Fibroblast of lung (primary cell): ENCODE measurements at regions not wholly inside any gene's neighbourhood (a gene's known extent, or its start where the extent isn't known, plus 50 kb on each side); places are given as distances from the start of the nearest gene placed in this dataset.
"Not testable (repeated sequence)": the region's sequence is repeated elsewhere in the genome, so short reads cannot be mapped to it uniquely, and the experiment has no call there.

Experiments
- DNase-seq, 2 donors: peaks; one replicate each; pipeline versions ENCODE4 v3.0.0 to v3.0.0-alpha.2; 2010; ENCODE audit warnings: low read depth in 2 of 2
- H2AFZ ChIP-seq: 2 replicates; pipeline ENCODE4 v1.5.1; 2012; ENCODE audit warnings: low read length, control low read depth, inconsistent platforms
- H3K27ac ChIP-seq: 2 replicates; pipeline ENCODE4 v1.5.1; 2011; ENCODE audit warnings: low read length, control low read depth; ENCODE audit not compliant: insufficient read depth
- H3K27me3 ChIP-seq: 2 replicates; pipeline ENCODE4 v1.5.1; 2011; ENCODE audit warnings: mild to moderate bottlenecking, low read length; ENCODE audit not compliant: control insufficient read depth, insufficient read depth
- H3K36me3 ChIP-seq: 2 replicates; pipeline ENCODE4 v1.5.1; 2011; ENCODE audit warnings: low read length; ENCODE audit not compliant: control insufficient read depth, insufficient read depth
- H3K4me1 ChIP-seq: 2 replicates; pipeline ENCODE4 v1.5.1; 2011; ENCODE audit warnings: low read length; ENCODE audit not compliant: control insufficient read depth, insufficient read depth; ENCODE audit errors: extremely low read depth
- H3K4me2 ChIP-seq: 2 replicates; pipeline ENCODE4 v1.5.1; 2011; ENCODE audit warnings: low read length, control low read depth; ENCODE audit not compliant: insufficient read depth; ENCODE audit errors: extremely low read depth
- H3K4me3 ChIP-seq, 4 experiments: fragments of 200-600 bp in 1 of 4; sonication (generic) in 1 of 4; replicated peaks in 1 of 4; 2 replicates each; pipeline ENCODE4 v1.5.1; 2011 to 2016; ENCODE audit warnings: low read length in 4 of 4, low read depth in 3 of 4, mild to moderate bottlenecking in 3 of 4, control low read depth in 2 of 4, inconsistent platforms in 1 of 4, mixed read lengths in 1 of 4; ENCODE audit not compliant: insufficient read depth in 1 of 4; ENCODE audit errors: control extremely low read depth in 1 of 4
- H3K79me2 ChIP-seq: 2 replicates; pipeline ENCODE4 v1.5.1; 2012; ENCODE audit warnings: mild to moderate bottlenecking, low read length, inconsistent platforms; ENCODE audit not compliant: control insufficient read depth, insufficient read depth
- H3K9ac ChIP-seq: 2 replicates; pipeline ENCODE4 v1.5.1; 2011; ENCODE audit warnings: mild to moderate bottlenecking, low read length, control low read depth; ENCODE audit not compliant: insufficient read depth
- H3K9me3 ChIP-seq: 2 replicates; pipeline ENCODE4 v1.5.1; 2012; ENCODE audit warnings: low read depth, low read length; ENCODE audit not compliant: control insufficient read depth, insufficient read depth
- H4K20me1 ChIP-seq: 2 replicates; pipeline ENCODE4 v1.5.1; 2011; ENCODE audit warnings: low read length; ENCODE audit not compliant: control insufficient read depth, insufficient read depth; ENCODE audit errors: extremely low read depth
- CTCF ChIP-seq, 2 donors: IDR thresholded peaks in 1 of 2; conservative IDR thresholded peaks in 1 of 2; 1 replicate in 1 of 2; 2 replicates in 1 of 2; pipeline ENCODE4 v1.5.1; 2011 to 2012; ENCODE audit warnings: low read length in 2 of 2, control low read depth in 1 of 2, inconsistent platforms in 1 of 2, low read depth in 1 of 2, mild to moderate bottlenecking in 1 of 2
- EZH2 ChIP-seq: IDR thresholded peaks from 2 replicates; pipeline ENCODE4 v1.5.1; 2012; ENCODE audit warnings: low read length, control low read depth, mild to moderate bottlenecking; ENCODE audit errors: missing control alignments

- H3K27ac ChIP-seq: no peak overlapping the region
- DNase-seq: no peak
- TF ChIP-seq CTCF (conservative IDR thresholded peaks at IDR 0.05 in 1 of 2, IDR thresholded peaks at IDR 0.05 in 1 of 2; ENCODE audit: low read depth in 1 of 2, low read length in 2 of 2) (no peak), EZH2 (no peak)
Observed at GRCh38 chr1:105270966-105271365, 1521.3 kb downstream of the AMY1C start.

GRCh38 chr1:105272376-105272775, 1522.7 kb downstream of the AMY1C start:
- H3K4me3 ChIP-seq, H3K9me3 ChIP-seq, H4K20me1 ChIP-seq, H3K9ac ChIP-seq, H3K27me3 ChIP-seq, H3K79me2 ChIP-seq, H3K4me2 ChIP-seq, H3K4me1 ChIP-seq, H3K27ac ChIP-seq, DNase-seq, H2AFZ ChIP-seq, H3K36me3 ChIP-seq: not testable (repeated sequence)

More at GRCh38 chr1:105270966-105271365, 1521.3 kb downstream of the AMY1C start:
- Histone ChIP-seq H3K9me3 (no peaks in the 10 kb centered on the region), H3K4me3 (no peak overlapping the region), H3K4me2 (no peak overlapping the region), H3K36me3 (no peaks in the 10 kb centered on the region), H2AFZ (no peak overlapping the region), H3K27me3 (no peaks in the 10 kb centered on the region), H3K9ac (no peak overlapping the region), H3K4me1 (no peaks in the 10 kb centered on the region), H4K20me1 (no peaks in the 10 kb centered on the region), H3K79me2 (no peaks in the 10 kb centered on the region)

- Histone ChIP-seq H4K20me1 (no peaks in the 10 kb centered on the region), H3K27me3 (no peaks in the 10 kb centered on the region), H3K4me2 (no peak overlapping the region), H3K36me3 (no peaks in the 10 kb centered on the region), H3K9ac (no peak overlapping the region), H3K9me3 (no peaks in the 10 kb centered on the region), H3K27ac (no peak overlapping the region), H2AFZ (no peak overlapping the region), H3K4me1 (no peaks in the 10 kb centered on the region), H3K79me2 (no peaks in the 10 kb centered on the region), H3K4me3 (no peak overlapping the region)
- TF ChIP-seq EZH2: no peak
- no peak for TF ChIP-seq CTCF (conservative IDR thresholded peaks at IDR 0.05 in 1 of 2, IDR thresholded peaks at IDR 0.05 in 1 of 2; ENCODE audit: low read depth in 1 of 2, low read length in 2 of 2)
- no peak for DNase-seq
Observed at GRCh38 chr1:105294838-105295237, 1545.1 kb downstream of the AMY1C start.

- H3K79me2 ChIP-seq: no peaks in the 10 kb centered on the region
- H3K4me3 ChIP-seq: no peak overlapping the region
- H3K4me2 ChIP-seq: no peak overlapping the region
- no peak overlapping the region for H2AFZ ChIP-seq
- no peak overlapping the region for H3K9ac ChIP-seq
- DNase-seq: no peak
- H3K27me3 ChIP-seq: no peaks in the 10 kb centered on the region
- H3K36me3 ChIP-seq: no peaks in the 10 kb centered on the region
- no peak overlapping the region for H3K27ac ChIP-seq
- no peak for TF ChIP-seq CTCF (conservative IDR thresholded peaks at IDR 0.05 in 1 of 2, IDR thresholded peaks at IDR 0.05 in 1 of 2; ENCODE audit: low read depth in 1 of 2, low read length in 2 of 2)
- TF ChIP-seq EZH2: no peak
- no peaks in the 10 kb centered on the region for H4K20me1 ChIP-seq
- H3K4me1 ChIP-seq: no peaks in the 10 kb centered on the region
- no peaks in the 10 kb centered on the region for H3K9me3 ChIP-seq
Observed at GRCh38 chr1:105310063-105310462, 1560.4 kb downstream of the AMY1C start.
